M059J (cell line): ENCODE measurements at regions not wholly inside any gene's neighbourhood (a gene's known extent, or its start where the extent isn't known, plus 50 kb on each side); places are given as distances from the start of the nearest gene placed in this dataset.

Experiments
- DNase-seq: peaks from one replicate; pipeline ENCODE4 v3.0.0-alpha.2; 2012; ENCODE audit warnings: low read depth

- no peak for DNase-seq
Measured at GRCh38 chr5:4804691-4805360, 335.3 kb upstream of the ADAMTS16 start.

- no peak for DNase-seq
Measured at GRCh38 chr5:4815002-4815401, 325.1 kb upstream of the ADAMTS16 start.

DNA sequence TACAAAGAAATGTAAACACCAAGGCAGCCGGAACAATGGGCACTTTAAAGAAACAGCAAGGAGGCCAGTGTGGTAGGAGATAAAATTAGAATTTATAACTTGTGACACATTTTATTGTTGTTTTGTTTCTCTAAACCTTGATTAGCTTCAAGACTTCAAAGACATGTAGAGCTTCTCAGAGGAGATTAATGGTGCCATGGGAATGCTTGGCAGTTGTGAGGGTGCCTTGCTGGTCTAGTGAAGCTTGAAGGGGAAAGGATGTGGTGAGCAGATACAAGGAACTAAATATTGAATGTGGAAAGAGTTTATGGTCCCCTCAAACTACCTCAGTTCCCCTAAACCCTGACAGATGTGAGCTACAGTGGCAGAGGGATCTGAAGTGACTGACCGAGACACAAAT lies 322.4 kb upstream of the ADAMTS16 start:
- DNase-seq, result no peak

- DNase-seq, result no peak
Measured at GRCh38 chr5:4831325-4831724, 308.8 kb upstream of the ADAMTS16 start.

DNA sequence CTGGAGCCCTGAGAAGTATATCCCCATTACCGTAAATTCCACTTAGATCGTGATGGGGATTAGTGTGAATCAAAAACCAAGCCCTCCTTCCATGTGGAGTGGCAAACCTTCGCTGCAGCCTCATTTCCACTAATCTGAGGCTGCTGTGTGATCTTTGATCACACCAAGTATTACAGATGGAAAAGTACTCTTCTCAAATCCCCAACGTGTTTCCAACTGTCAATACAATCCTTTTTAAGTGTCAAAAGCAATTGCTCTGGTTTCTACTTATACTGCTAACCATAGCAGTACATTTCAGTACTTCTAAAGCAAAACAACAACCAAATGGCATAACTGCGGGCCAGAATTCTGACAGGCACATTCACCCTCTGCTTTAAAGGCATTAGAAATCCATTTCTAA lies 307.7 kb upstream of the ADAMTS16 start:
- DNase-seq, result no peak

DNA sequence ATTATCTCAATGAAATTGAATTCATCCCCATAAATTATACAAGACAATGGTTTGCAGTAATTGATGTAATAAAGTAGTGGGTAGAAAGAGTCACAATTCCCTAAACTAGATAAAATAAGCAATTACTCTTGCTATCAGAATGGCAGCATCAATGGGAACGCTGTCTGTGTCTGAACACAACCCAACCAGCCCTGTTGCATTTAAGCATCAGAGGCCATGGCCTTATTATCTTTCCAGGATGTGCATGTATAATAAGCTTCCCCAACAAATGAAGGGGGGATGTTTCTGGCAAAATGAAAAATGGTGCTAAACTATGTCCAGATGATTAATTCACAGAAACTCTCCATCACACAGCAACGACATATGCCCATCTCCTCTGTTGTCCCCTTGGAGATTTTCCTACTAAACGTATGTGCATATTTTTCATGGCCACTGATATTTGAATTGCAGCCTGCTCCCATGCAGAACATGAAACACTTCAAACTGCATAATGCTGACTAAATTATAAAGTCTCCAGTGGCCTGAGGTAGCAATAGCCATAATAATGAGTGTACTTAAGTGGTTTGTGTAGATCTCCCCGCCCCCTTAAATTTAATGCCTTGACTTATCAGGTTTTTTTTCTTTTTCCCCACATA lies 306.9 kb upstream of the ADAMTS16 start:
- DNase-seq, result no peak

- DNase-seq, result no peak
Measured at GRCh38 chr5:4837489-4838058, 302.6 kb upstream of the ADAMTS16 start.

GRCh38 chr5:4845221-4845620 lies 294.9 kb upstream of the ADAMTS16 start:
- no peak for DNase-seq

DNA sequence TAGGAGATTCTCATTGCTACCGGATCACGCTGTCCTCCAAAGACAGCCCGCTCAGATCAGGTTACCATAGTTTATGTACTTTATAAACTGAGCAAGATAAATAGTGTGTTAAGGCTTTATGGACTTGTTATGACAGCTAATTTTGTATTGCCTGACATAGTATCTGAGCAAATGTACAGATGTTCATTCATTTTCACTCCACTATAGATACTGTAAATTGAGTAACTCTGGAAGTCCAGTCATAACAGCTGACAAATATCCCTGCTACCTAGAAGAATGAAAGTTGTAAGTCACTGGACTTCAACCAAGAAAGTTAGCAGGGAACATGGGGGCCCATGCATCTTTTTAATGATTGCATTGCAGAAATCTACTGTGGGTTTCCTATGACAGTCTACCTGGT lies 292.4 kb upstream of the ADAMTS16 start:
- no peak for DNase-seq

DNA sequence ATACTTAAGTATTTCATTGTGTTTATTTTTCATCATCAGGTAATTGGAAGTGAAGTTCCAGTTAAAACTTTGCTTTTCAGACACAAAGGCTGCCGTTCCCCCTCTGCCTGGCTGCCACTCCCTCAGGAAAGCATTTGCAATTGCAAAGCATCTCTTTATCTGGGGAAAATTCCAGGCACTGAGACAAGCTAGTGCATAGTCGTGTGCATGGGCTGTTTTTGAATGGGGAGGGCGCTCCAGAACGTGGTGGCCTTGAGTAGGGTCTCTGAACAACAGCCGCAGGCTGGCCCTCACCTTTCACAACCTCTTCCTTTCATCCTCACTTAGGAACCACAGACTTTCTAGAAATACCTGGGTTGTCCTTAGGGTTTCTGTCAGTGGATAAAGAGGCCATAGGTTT lies 285.1 kb upstream of the ADAMTS16 start:
- DNase-seq, result no peak

- DNase-seq, result peak; percentile 20
Measured at GRCh38 chr5:4855880-4856279, 284.2 kb upstream of the ADAMTS16 start.

- peak; percentile 18 for DNase-seq
Measured at GRCh38 chr5:4857761-4858160, 282.4 kb upstream of the ADAMTS16 start.

DNA sequence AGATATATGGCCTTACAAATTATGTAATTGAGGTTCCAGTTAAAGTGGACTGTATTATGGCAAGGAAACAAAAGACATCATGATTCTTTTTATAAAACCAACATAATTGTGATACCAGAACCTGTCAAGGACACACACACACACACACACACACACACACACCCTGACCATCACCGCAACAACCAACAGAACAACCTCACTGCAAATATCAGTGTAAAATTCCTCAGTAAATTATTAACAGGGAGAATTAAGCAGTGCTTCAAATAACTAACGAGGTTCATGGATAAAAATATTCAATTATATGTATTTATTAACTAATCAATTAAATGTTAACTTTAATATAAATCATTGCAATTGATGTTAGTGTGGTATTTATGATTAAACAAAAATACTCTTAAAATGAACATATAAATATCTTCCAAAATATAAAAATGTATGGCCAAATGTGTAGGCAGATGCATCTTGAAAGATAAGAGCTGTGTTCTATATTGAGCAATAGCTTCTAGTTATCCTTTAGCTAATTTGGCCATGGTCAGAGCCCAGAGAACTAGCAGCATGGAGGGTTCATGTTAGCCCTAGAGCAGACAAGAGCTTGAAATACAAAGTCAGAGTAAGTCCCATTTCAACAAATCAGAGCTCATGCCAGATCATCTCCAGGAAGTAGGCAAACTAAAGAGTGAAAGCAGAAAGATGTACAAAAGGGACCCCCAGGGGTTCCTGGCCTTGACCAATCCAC lies 280.5 kb upstream of the ADAMTS16 start:
- no peak for DNase-seq

DNA sequence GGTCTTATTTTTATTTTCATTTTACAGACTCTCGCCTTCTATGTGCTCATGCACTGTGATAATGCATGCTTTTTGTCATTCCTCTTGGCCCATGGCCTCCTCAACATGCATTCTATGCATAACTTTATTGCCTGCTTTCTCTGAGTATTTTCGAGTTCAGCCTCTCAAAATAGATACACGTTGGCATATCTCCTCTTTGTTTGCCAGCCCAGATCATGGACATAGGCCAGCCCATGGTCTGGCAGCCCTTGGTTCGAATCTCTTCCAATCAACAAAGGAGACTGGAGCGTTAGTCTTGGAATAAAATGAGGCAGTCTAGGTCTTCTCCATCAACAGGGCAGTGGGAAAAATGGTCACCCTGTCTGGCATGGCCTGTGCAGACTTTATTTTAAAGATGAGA lies 279.5 kb upstream of the ADAMTS16 start:
- DNase-seq, result no peak

GRCh38 chr5:4862500-4862899 lies 277.6 kb upstream of the ADAMTS16 start:
- DNase-seq, result peak; percentile 40

GRCh38 chr5:4866131-4866659 lies 273.9 kb upstream of the ADAMTS16 start:
- no peak for DNase-seq

GRCh38 chr5:4866817-4867216 lies 273.3 kb upstream of the ADAMTS16 start:
- no peak for DNase-seq

DNA sequence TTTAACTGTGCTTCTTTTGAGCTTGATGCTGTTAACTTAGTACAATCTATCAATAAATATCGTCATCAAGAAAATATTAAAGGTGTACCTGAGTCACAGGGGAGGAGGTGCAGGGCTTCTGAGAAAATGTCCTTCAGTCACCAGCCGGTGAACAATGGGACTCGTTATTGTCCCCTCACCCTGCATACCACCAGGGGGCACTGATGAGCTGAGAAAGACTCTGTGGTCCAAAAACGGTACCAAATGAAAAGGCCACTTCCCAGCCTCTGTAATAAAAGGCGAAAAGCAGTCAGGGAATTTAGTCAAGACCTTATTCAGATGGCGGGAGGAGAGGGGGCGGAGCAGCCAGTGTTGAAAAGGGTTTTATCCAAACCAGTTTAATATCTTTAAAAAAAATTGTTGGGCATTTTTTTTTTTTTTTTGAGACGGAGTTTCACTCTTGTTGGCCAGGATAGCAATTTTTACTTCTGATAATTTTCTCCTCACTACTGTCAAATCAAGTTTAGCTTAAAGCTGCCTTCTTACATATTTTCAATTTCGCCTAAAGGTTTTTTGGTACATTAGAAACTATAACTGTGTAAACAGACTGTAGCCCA lies 271.9 kb upstream of the ADAMTS16 start:
- DNase-seq, result peak; percentile 58

- DNase-seq, result no peak
Measured at GRCh38 chr5:4873652-4874051, 266.5 kb upstream of the ADAMTS16 start.

DNA sequence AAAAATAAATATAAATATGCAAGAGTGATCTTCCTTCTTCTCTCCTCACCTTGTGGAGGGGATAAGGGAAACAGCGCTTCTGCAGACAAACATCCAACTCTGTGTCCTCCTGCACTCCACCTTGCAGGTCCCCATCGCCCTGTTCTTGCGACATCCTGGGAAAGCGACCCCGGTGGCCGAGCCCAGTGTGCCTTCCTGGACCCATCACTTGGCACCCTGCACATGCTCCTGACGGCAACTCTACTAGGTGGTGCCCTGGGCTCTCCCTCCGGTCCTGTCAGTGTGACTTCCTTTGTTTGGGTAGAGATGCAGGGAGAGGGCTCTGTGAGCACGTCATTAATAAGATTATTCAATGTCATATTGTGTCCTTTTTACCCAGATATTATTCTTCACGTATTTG lies 266.0 kb upstream of the ADAMTS16 start:
- no peak for DNase-seq

- DNase-seq, result no peak
Measured at GRCh38 chr5:4875942-4876341, 264.2 kb upstream of the ADAMTS16 start.

DNA sequence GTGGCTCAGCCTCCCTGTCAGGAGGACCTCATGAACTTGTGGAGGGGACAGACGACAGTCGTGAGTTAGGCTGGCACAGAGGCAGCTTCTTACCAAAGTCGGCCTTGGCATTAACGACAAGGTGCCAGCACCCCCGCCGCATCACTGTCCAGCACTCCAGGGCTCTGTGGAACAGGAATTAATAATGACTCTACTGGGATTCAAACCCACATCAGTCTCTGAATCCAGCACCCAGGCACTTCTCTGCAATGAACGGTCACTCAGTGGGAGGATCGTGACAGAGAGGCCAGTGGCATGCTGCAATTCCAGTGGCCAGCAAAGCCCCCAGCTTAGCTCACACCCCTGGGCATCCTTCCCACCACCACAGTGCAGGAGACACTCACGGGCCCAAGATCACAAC lies 263.3 kb upstream of the ADAMTS16 start:
- DNase-seq, result no peak
